ENCODE measurements at regions not wholly inside any gene's neighbourhood (a gene's known extent, or its start where the extent isn't known, plus 50 kb on each side); places are given as distances from the start of the nearest gene placed in this dataset.

- TF ChIP-seq POLR2AphosphoS5 (IDR thresholded peaks at IDR 0.05; ENCODE audit: low read depth, low read length): no peak
- TF ChIP-seq POLR2A (IDR thresholded peaks at IDR 0.05; ENCODE audit: low read depth, low read length): no peak
- TF ChIP-seq TAF1 (IDR thresholded peaks at IDR 0.05; ENCODE audit: borderline replicate concordance, low read depth, low read length): no peak
Measured at GRCh38 chr11:109132539-109132938, 289.5 kb upstream of the C11orf87 start.

Measured in GM12892 (cell line).